Mucosa of descending colon (tissue), 3 donors: ENCODE measurements at regions not wholly inside any gene's neighbourhood (a gene's known extent, or its start where the extent isn't known, plus 50 kb on each side); places are given as distances from the start of the nearest gene placed in this dataset.
"Not testable (repeated sequence)": the region's sequence is repeated elsewhere in the genome, so short reads cannot be mapped to it uniquely, and the experiment has no call there.

Experiments used
- ATAC-seq: fragments of 200-7000 bp; cut with Tn5 transposase; one replicate; pipeline ENCODE4 v1.9.1; 2020; ENCODE audit warnings: mild to moderate bottlenecking, moderate library complexity
- DNase-seq, 3 donors: peaks; one replicate each; pipeline ENCODE4 v3.0.0-alpha.2; 2020
- H3K36me3 ChIP-seq: fragments of 200-600 bp; one replicate; pipeline ENCODE4 v1.8.0; 2021; ENCODE audit warnings: low read depth, mild to moderate bottlenecking
- H3K4me1 ChIP-seq: fragments of 200-600 bp; one replicate; pipeline ENCODE4 v1.8.0; 2021; ENCODE audit warnings: low read depth, mild to moderate bottlenecking
- H3K4me3 ChIP-seq: fragments of 200-600 bp; one replicate; pipeline ENCODE4 v1.8.0; 2021; ENCODE audit warnings: mild to moderate bottlenecking
- H3K9me3 ChIP-seq: fragments of 200-600 bp; one replicate; pipeline ENCODE4 v1.8.0; 2021; ENCODE audit warnings: mild to moderate bottlenecking
- CTCF ChIP-seq: fragments of 200-600 bp; IDR thresholded peaks from one replicate; pipeline ENCODE4 v1.8.0; 2022; ENCODE audit warnings: antibody characterized with exemption, mild to moderate bottlenecking
- intact Hi-C, 2 donors: fragments of 100-400 bp; cut with DNase I in 1 of 2; cut with micrococcal nuclease in 1 of 2; formaldehyde crosslinking; loops; one replicate each; pipeline versions ENCODE4 v1.11.0 to v1.11.1; 2022; cut with DNase I, micrococcal nuclease
- donor health status: DM: no; HTN: no; CAD: no; lungs with moderate emphysema.
- donor health status: DM: no; HTN: no; CAD: no.
- donor health status: DM: no; HTN: yes; CAD: no.

- DNase-seq (no peak), ATAC-seq (peak; percentile 46)
- Histone ChIP-seq H3K4me3 (no peak overlapping the region), H3K9me3 (no peaks in the 10 kb centered on the region), H3K4me1 (no peaks in the 10 kb centered on the region), H3K36me3 (no peaks in the 10 kb centered on the region)
- intact Hi-C loops = no loop called here
- no peak for TF ChIP-seq CTCF
These were observed 66.2 kb upstream of the BEND6 start for GRCh38 chr6:56888687-56889086.

- DNase-seq (no peak), ATAC-seq (no peak)
- no peak overlapping the region for H3K4me3 ChIP-seq
- no peaks in the 10 kb centered on the region for H3K9me3 ChIP-seq
- intact Hi-C loops = no loop called here
- H3K36me3 ChIP-seq = no peaks in the 10 kb centered on the region
- no peak for TF ChIP-seq CTCF
- H3K4me1 ChIP-seq = no peaks in the 10 kb centered on the region
These were observed 67.8 kb upstream of the BEND6 start for GRCh38 chr6:56887086-56887485.

GRCh38 chr6:56877922-56878321, 77.0 kb upstream of the BEND6 start:
- intact Hi-C loops = no loop called here
- Histone ChIP-seq H3K4me1 (no peaks in the 10 kb centered on the region), H3K4me3 (no peak overlapping the region), H3K9me3 (no peaks in the 10 kb centered on the region), H3K36me3 (no peaks in the 10 kb centered on the region)
- TF ChIP-seq CTCF = no peak
- ATAC-seq (no peak), DNase-seq (no peak)

- ATAC-seq (peak; percentile 98), DNase-seq (peak in 1 of 3 donors; percentile 73)
- intact Hi-C loops = no loop called here
- H3K9me3 ChIP-seq = no peaks in the 10 kb centered on the region
- no peaks in the 10 kb centered on the region for H3K4me1 ChIP-seq
- no peak overlapping the region for H3K4me3 ChIP-seq
- no peak for TF ChIP-seq CTCF
- no peaks in the 10 kb centered on the region for H3K36me3 ChIP-seq
These were observed 78.9 kb upstream of the BEND6 start for GRCh38 chr6:56875961-56876360.

- H3K36me3 ChIP-seq = no peaks in the 10 kb centered on the region
- no peak overlapping the region for H3K4me3 ChIP-seq
- no peak for DNase-seq
- peak; percentile 10 for ATAC-seq
- no peak for TF ChIP-seq CTCF
- H3K4me1 ChIP-seq = no peaks in the 10 kb centered on the region
- H3K9me3 ChIP-seq = no peaks in the 10 kb centered on the region
- intact Hi-C loops = no loop called here
These were observed 79.4 kb upstream of the BEND6 start for GRCh38 chr6:56875523-56875922.

- no peaks in the 10 kb centered on the region for H3K9me3 ChIP-seq
- TF ChIP-seq CTCF = no peak
- no peak for ATAC-seq
- H3K36me3 ChIP-seq = no peaks in the 10 kb centered on the region
- no peaks in the 10 kb centered on the region for H3K4me1 ChIP-seq
- no peak for DNase-seq
- intact Hi-C loops = no loop called here
- H3K4me3 ChIP-seq = no peak overlapping the region
These were observed 80.6 kb upstream of the BEND6 start for GRCh38 chr6:56874328-56874727.

GRCh38 chr6:56870053-56870452, 84.9 kb upstream of the BEND6 start:
- H3K4me1 ChIP-seq, intact Hi-C loops, DNase-seq, ATAC-seq, H3K9me3 ChIP-seq, H3K36me3 ChIP-seq, H3K4me3 ChIP-seq: not testable (repeated sequence)
